ENCODE measurements at regions not wholly inside any gene's neighbourhood (a gene's known extent, or its start where the extent isn't known, plus 50 kb on each side); places are given as distances from the start of the nearest gene placed in this dataset.

DNA sequence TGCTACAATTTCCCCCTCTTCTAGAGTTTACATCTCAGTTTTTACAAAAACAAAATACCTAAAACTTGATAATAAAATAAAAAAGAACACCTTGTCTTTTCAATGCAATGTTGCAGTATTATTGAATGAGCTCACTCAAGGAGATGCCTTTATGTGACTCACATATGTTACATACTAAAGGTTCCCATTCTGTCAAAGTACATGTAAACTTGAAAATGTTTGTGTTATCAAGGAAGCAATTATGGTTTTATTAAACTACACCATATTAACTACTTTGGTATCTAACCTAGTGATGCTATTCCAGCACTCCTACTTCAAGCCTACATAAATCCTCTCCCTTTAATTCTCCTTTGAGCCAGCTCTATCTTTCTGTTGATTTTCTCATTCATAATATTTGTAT is 658.3 kb downstream of the PTPRC start:
- no peak for DNase-seq

DNA sequence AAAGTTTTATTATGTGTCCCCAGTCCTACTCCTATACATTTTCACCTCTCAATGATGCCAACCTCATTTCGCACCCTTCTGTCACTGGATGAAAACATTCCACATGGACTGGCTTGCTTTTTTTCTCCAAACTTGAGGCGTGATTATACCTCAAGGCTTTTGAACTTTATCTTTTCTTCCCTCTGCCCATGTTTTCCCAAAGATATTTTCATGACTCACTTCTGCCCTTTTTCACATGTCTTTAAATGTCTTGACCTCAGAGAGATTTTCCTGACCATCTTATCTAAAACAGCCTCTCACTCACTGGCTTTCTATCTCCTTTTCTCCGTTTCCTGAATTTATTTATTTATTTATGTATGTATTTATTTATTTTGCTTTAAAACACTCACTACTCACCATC is 659.0 kb downstream of the PTPRC start:
- no peak for DNase-seq

DNA sequence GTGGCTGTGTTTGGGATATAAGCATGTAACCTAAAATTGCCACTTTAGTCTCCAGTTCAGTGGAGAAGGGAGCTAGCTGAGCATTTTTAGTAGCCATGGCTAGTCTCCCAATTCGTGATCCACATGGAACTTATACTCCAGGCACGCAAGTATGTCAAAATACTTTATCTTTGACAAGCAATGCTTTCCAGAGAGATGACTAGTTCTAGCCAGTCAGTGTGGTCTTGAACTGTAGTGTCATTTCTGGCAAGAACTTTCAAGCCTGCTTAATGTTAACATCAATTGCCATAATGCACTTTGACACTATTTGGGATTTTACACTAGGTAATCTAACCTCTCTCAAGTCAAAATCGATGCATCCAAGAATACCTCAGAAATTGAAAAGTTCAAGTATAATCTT is 660.0 kb downstream of the PTPRC start:
- no peak for DNase-seq

DNA sequence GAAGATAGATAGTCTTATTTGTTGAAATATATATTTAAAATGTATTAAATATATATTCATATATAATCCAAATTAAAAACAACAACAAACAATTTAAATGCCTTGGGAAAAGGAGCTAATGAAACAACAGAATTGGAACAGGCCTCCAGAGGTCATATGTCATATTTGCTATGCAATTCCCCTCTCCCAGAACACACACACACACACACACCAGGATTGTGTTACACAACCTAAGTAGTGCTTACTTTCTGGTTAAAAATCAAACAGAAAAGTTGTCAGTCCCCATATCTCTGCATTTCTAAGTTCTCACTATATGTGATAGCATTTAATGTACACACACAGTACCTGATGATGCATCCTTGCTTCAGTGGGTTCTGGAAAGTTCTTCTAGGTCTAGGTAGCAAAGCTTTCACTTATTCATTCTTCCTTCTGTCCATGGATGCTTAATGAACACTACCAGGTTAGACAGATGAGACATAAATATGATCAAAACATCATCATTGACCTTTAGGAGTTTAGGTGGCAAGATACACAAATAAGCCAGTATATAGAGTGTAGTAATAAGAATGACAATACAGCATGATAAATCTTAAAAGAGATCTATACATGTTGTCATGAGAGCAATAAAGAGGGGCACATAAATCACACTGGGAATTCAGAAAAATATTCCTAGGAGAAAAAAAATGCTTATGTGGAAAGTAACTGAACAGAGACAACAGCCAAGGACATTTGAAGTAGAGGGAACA is 662.8 kb downstream of the PTPRC start:
- DNase-seq = no peak

DNA sequence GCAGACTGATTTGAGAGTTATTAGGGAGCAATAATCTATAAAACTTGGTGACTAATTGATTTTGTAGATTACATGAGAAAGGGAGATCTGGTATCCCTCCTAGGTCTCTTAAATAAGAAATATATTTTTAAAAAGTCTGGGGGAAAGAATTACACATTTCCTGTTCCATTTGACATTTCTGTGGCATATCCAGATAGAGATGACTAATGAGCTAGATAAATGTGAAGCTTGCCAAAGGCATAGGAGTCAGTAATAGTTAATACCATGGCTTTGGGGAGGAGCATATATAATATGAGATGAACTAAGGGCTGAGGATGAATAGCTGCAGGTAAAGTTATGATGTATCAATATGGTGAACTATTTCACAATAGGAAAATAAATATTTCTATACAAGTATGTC is 663.7 kb downstream of the PTPRC start:
- no peak for DNase-seq

DNA sequence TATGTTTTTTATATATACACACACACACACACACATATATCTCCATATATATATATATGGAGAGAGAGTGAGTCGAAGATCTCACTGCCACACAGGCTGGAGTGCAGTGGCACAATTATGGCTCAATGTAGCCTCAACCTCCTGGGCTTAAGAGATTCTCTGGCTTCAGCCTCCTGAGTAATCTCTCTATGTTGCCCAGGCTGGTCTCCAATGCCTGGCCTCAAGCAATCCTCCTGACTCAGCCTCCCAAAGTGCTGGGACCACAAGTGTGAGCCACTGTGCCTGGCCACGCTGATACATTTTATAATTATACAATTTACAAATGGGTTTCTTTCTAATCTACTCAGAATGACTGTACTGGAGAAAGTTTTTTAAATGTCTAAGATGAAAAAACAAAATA is 664.2 kb downstream of the PTPRC start:
- no peak for DNase-seq

DNA sequence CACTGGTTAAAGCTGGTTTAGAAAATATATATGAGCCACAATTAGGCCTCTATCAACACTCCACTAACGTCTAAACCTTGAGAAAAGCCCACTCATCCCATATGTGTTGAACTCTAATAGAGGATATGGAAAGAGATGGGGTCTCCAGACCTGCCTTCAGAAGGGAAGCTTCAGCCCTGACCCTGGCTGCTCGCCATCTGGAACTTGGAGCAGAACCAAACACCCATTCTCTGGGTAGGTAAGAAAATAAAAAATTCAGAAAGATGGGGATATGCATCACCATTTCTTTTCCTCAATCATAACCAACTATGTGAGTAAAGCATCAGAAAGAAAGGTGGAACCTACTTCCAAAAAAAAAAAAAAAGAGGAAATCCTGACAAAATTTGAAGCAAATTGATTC is 666.2 kb downstream of the PTPRC start:
- no peak for DNase-seq

DNA sequence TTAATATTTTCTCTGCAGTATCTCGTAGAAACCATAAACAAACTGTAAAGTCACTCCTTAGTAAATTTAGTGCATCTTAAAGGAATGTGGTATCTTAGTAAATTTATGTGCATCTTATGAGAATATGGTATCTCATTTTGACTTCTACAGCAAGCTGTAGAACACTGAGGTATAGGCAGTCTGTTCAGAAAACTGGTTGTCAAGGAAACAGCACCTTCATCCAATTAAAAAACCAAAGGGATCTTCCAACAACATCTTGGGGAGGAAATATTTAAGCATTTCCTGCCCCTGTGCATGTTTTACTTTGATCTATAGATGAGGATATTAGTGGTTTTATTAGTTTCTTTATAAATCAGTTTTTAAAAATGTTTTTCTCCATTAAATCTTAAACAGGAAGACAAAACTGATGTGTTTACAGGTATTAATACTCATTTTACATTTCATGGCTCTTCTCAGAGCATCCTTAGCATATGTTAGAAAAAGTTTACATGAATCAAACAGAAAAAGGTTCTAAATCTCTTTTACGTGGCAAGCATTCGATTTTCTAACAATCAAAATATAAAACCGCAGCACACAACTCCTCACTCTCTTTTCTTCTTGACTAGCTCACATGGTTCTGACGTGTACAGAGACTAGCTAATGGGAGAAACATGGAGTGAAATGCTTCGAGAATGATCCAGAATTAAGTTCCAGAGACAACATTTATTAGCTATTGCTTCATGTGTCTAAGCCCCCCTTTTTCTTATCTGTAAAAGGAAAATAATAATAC is 668.8 kb downstream of the PTPRC start:
- DNase-seq = no peak

DNA sequence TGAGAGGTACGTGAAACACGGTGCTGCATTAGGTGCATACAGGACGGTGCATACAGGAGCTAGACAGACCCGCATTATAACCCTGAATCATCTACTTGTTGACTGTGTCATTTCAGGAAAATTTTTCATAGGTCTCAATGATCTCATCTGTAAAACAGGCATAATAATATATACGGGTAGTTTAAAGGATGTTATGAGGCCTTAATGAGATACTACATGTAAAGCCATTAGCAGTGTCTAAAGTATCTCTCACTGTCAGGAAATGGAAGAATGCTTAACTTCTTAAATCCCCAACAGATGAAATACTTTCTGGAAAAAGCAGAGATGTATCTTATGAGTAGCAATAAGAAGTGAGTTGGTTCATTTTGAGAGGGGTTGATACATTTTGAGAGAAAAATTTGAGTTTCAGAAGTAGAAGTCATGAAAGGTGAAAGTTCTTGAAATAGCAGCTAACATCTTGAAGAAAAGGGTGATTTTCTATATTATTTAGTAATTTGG is 669.6 kb downstream of the PTPRC start:
- DNase-seq = no peak

DNA sequence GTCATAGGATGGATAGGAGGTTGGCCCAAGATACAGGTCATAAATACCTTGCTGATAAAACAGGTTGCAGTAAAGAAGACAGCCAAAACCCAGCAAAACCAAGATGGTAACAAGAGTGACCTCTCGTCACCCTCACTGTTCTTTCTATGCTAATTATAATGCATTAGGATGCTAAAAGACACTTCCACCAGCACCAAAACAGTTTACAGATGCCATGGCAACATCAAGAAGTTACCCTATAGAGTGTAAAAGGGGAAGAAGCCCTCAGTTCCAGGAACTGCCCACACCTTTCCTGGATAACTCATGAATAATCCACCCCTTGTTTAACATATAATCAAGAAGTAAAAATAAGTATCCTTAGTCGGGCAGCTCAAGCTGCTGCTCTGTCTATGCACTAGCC is 671.9 kb downstream of the PTPRC start:
- no peak for DNase-seq

DNA sequence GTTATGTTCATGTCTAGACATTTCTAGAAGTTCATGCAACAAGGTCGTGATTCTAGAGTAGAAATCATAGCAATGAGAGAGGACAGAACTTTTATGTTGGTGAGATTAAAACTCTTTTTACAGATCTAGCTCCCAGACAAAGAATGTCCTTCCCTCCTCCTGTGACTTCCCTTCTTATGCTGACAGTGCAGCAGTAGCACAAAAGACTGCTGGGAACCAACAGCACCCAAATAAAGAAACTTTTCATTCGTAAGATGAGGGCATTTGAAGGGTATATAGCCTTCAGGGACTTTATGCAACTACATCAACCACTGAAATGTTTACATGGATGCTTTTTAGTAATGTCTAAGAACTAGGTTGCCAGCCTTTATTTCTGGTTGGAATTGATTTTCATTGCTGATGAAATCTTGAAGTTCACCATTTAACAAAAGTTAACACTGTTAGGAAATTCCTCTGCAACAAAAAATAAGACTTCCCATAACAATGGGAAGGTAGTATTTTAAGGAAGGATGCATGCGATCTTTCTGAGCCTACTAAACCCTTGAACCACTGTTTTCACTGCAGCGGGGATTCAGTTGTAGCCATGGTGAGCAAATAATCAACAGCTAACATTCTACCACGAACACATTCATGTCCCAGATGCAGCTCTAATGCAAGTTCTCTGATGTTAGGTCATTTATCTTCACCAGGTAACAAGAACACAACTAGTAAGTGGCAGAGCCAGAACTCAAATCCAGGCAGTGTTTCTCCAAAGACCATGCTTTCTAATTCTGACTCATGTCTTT is 672.8 kb downstream of the PTPRC start:
- DNase-seq = no peak

DNA sequence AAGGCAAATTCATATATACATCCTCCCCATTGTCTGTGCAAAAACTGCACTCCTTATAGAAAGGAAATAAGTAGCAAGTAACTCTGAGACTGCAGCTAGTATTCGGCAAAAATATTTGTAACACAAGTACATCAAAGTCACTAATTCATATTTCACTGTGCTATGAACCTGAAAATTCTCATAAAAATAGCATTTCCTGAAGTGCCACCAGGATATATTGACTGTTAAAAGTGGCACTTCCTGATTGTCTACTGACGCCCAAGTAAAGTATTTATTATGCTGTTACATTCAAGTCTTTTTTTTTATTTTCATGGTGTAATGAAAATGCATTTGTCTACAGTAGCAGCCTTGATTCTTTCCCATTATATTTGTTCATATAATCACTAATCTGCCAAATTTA is 673.8 kb downstream of the PTPRC start:
- DNase-seq = no peak

DNA sequence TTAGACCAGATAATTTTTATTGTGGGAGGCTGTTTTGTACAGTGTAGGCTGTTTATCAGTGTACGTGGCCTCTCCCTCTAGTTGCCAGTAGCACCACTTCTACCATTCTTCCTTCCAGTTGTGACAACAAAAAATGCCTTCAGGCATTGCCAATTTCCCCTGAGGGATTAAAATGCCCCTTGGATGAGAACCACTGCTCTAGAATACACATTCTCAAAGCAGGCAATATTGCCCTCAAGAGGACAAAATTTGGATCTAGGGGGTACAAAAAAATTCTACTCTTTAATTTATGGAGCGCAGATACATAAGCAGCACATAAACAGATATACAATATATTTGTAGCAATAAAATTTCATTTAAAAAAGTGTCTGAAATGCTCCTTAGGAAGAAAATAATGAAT is 674.6 kb downstream of the PTPRC start:
- no peak for DNase-seq

DNA sequence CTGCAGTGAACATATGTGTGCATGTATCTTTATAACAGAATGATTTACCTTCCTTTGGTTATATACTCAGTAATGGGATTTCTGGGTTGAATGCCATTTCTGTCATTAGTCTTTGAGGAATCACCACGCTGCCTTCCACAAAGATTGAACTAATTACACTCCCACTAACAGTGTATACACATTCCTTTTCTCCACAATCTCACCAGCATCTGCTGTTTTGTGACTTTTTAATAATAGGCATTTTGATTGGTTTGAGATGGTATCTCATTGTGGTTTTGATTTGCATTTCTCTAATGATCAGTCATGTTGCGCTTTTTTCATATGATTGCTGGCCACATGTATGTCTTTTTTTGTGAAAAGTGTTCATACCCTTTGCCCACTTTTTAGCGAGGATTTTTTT is 680.5 kb downstream of the PTPRC start:
- no peak for DNase-seq

DNA sequence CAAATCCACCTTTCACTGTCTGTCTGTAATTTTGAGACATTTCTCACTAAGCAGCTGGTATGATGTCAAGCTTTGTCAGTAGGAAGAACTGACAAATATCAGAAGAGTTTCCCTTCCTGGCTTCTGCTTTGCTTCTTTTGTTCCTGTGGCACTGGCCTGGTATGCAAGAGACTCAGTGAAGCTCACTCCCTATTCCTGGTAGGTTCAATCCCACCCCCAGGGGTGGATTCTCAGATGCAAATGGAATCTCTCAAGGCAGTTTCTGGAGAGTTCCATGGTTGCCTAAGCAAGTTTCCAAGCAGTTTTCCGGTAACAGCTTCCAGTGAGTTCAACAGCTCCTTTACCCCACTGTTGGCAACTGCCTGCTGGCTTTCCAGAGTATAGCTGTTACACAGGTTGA is 683.4 kb downstream of the PTPRC start:
- no peak for DNase-seq

DNA sequence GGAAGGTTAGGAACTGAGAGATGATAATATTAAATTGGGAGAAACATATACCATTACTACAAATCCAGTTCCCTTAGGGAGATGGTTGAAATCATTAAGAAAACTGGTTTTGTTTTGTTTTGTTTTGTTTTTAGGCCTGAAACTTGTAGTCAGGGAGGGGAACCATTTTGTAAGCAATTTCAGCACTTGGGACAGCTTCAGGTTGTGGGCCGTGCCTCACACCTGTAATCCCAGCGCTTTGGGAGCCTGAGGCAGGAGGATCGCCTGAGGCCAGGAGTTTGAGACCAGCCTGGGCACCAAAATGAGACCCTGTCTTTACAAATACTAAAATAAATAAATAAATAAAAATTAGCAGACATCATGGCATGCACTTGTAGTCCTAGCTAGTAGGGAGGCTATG is 694.3 kb upstream of the NR5A2 start:
- no peak for DNase-seq

DNA sequence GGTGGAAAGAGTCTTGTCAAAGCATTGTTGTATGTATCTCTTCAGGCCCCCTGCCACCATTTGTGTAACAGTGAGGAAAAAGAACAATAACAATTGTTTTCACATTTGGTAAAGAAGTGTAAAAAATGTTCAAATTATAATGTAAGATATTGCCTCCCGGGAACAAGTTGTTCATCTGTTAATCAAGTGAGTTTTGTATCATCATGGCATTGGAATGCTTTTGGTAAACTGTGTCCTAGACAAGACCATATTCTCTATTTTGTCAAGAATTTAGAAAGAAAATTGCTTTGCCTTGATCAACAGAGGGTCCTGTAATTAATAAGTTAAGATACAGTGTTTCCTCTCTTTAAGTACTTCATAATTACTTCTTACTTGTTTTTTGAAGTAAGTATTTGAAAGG is 692.0 kb upstream of the NR5A2 start:
- no peak for DNase-seq

DNA sequence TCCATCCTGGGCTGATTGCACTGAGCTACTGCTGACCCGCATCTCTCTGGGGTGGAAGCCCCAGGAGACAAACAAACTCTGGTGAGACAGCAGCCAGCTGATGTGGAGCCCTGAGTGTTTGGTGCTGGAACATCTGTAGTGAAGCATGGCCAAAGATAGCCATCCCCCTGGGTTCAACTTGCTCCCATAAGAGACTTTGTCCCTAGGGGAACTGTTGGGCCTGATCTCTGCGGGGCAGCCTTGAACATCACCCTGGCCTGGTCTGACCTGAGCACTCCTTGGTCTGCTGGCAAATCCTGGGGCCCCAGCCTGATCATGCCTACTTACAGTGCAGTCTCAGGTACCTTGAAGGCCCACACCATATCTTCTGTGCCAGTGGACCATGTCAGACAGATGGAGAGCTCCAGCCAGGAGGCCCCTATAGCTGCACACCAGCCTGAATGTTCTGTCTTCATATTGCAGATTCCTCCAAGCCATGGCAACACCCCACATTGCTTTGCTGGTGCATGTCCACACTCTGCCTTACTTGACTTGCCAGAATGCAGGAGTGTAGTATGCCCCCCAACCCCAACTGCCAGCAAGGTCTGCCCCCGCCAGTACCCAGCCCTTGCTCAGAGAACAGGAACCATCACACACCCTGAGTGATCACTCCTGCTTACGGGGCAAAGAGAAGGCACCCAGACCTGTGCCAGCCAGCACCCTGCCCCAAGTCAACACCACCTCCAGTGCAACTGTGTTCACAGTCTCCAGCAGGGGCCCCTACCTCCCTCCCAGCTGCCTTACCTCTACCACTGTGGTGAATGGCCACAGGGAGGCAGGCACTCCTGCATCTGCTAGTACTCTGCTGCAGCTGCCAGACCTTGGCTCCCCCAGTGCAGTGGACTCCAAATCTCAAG is 690.5 kb upstream of the NR5A2 start:
- DNase-seq = no peak

DNA sequence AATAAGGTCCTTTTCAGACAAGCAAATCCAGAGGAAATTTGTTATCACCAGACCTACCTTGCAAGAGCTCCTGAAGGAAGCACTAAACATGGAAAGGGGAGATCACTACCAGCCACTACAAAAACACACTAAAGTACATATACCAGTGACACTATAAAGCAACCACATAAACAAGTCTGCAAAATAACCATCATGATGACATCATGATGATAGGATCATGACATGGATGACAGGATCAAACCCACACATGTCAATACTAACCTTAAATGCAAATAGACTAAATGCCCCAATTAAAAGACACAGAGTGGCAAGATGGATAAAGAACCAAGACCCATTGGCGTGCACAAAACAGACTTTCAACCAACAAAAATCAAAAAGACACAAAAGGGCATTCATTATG is 688.8 kb upstream of the NR5A2 start:
- DNase-seq = no peak

DNA sequence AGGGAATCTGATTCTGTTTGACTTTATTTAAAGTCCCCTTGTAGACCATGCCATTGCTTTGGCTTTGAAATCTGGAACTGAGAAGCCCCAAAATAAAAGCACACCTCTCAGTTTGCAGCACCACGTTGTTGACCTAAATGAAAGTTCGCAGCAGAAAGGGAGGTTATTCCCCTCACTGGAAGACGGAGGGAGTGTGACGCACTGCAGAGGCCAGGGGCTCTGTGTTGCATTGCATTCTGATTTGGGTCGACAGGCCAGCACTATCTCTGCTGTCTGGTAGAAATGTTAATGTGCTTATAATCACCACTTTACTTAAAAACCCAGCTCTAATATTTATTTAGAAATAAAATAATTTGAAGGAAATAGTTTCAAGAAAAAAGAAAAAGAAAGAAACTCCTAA is 675.2 kb upstream of the NR5A2 start:
- DNase-seq = no peak

DNA sequence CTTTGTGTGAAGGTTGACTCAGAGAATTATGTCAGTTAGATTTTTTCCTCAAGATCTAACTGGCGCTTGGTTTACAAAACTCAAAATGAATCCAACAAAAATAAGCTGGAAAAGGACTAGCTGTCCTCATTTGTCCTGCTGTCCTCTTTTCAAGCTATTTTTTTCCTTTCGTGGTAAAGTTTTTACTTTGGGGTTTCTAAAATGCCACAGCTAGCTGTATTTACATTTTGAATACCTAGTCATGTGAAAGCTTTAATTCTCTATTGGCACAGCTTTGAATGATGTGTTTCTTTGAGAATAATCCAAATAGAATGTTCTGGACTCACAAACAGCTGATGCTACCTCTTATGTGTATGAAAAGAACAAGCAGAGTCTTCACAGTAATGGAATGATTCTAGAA is 673.6 kb upstream of the NR5A2 start:
- DNase-seq = no peak

DNA sequence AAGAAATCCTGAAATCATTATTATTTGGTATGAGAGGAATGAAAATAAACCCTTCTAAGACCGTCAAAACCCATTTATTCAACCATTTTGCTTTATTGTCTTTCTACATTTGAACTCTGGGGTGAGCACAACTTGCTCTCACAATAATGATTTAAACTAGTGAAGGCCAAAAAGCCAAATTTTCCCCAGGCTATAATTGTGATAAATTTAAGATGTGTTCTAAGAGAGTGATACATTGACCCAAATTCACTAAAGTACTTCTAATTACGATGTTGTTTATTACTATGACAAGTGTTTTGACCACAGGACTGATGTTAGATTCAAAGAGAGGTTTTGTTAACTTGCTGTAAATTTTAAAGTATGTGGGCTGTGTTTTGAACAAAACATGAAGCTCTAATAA is 670.9 kb upstream of the NR5A2 start:
- DNase-seq = no peak

DNA sequence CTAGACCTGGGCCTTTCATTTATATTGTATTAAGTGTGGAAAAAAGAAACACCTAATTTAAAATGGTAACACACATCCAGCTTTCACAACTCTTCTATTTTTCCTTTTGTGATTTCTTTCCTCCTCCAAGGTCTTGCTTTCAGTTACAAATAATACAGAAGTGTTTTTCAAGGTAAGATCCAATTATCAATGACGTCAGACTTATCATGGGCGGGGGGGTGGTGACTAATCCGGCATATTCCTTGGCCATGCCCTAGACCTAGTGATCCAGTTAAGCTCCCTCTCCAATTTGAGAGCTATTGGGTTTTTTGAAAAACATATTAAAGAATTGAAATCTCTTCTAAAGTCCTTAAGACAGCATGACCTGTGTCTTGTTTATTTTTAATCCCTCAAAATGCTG is 669.9 kb upstream of the NR5A2 start:
- no peak for DNase-seq

All from activated T-cell treated with anti-CD3 and anti-CD28 coated beads for 4 hours (primary cell).